Astrocyte (in vitro differentiated cells and primary cell): ENCODE measurements at regions not wholly inside any gene's neighbourhood (a gene's known extent, or its start where the extent isn't known, plus 50 kb on each side); places are given as distances from the start of the nearest gene placed in this dataset.

Experiments
- DNase-seq: peaks from one replicate; pipeline ENCODE4 v3.0.0-alpha.2; 2010; ENCODE audit warnings: low read depth
- FAIRE-seq: peaks from 2 replicates; lab custom pipeline; 2011; peaks lifted over from hg19 to GRCh38; lab: Jason Lieb, UNC
- H2AFZ ChIP-seq: 2 replicates; pipeline ENCODE4 v1.6.0; 2012; ENCODE audit warnings: low read depth, low read length, inconsistent platforms
- H3K27ac ChIP-seq: 2 replicates; pipeline ENCODE4 v1.5.1; 2011; ENCODE audit warnings: low read depth, low read length, inconsistent platforms
- H3K27me3 ChIP-seq: 2 replicates; pipeline ENCODE4 v1.6.0; 2011; ENCODE audit warnings: low read length, inconsistent platforms; ENCODE audit not compliant: insufficient read depth
- H3K36me3 ChIP-seq: 2 replicates; pipeline ENCODE4 v1.5.1; 2011; ENCODE audit warnings: low read length, inconsistent platforms; ENCODE audit not compliant: insufficient read depth
- H3K4me1 ChIP-seq: 2 replicates; pipeline ENCODE4 v1.5.1; 2011; ENCODE audit warnings: low read length, inconsistent platforms; ENCODE audit not compliant: insufficient read depth
- H3K4me2 ChIP-seq: 2 replicates; pipeline ENCODE4 v1.6.0; 2012; ENCODE audit warnings: low read length, inconsistent platforms
- H3K4me3 ChIP-seq: 2 replicates; pipeline ENCODE4 v1.5.1; 2011; ENCODE audit warnings: low read depth, mild to moderate bottlenecking, low read length, inconsistent platforms; ENCODE audit not compliant: insufficient read depth
- H3K79me2 ChIP-seq: 2 replicates; pipeline ENCODE4 v1.6.0; 2012; ENCODE audit warnings: mild to moderate bottlenecking, low read length, inconsistent platforms; ENCODE audit not compliant: insufficient read depth
- H3K9ac ChIP-seq: 2 replicates; pipeline ENCODE4 v1.6.0; 2012; ENCODE audit warnings: mild to moderate bottlenecking, low read length, inconsistent platforms
- H3K9me3 ChIP-seq: 2 replicates; pipeline ENCODE4 v1.5.1; 2012; ENCODE audit warnings: low read depth, mild to moderate bottlenecking, low read length, inconsistent platforms; ENCODE audit not compliant: insufficient read depth
- H4K20me1 ChIP-seq: 2 replicates; pipeline ENCODE4 v1.6.0; 2012; ENCODE audit warnings: low read length, inconsistent platforms; ENCODE audit not compliant: insufficient read depth
- H3K27ac Mint-ChIP-seq: one replicate; pipeline ENCODE4 v1.8.0; 2021; ENCODE audit warnings: mild to moderate bottlenecking, mixed read lengths; ENCODE audit not compliant: unreplicated experiment
- H3K27me3 Mint-ChIP-seq: one replicate; pipeline ENCODE4 v1.8.0; 2021; ENCODE audit warnings: low read depth, mixed read lengths; ENCODE audit not compliant: unreplicated experiment
- H3K36me3 Mint-ChIP-seq: one replicate; pipeline ENCODE4 v1.8.0; 2021; ENCODE audit warnings: low read depth, mixed read lengths; ENCODE audit not compliant: unreplicated experiment
- H3K4me1 Mint-ChIP-seq: one replicate; pipeline ENCODE4 v1.8.0; 2021; ENCODE audit warnings: low read depth, mixed read lengths; ENCODE audit not compliant: unreplicated experiment
- H3K4me3 Mint-ChIP-seq: one replicate; pipeline ENCODE4 v1.8.0; 2021; ENCODE audit warnings: mild to moderate bottlenecking, moderate library complexity, mixed read lengths; ENCODE audit not compliant: unreplicated experiment
- H3K9me3 Mint-ChIP-seq: one replicate; pipeline ENCODE4 v1.8.0; 2021; ENCODE audit warnings: mild to moderate bottlenecking, mixed read lengths; ENCODE audit not compliant: unreplicated experiment
- CTCF ChIP-seq: IDR thresholded peaks from 2 replicates; pipeline ENCODE4 v1.5.1; 2011; ENCODE audit warnings: low read depth, mild to moderate bottlenecking, inconsistent platforms, low read length, moderate library complexity; ENCODE audit not compliant: insufficient read depth
- EZH2 ChIP-seq: IDR thresholded peaks from 2 replicates; pipeline ENCODE4 v1.6.1; 2012; ENCODE audit warnings: mild to moderate bottlenecking, low read length, inconsistent platforms; ENCODE audit not compliant: insufficient read depth

- Mint-ChIP-seq H3K4me3 (no peak overlapping the region), H3K4me1 (peaks cover 57% of the 10 kb centered on the region), H3K27me3 (no peaks in the 10 kb centered on the region), H3K27ac (peak overlapping the region; percentile 99), H3K36me3 (no peaks in the 10 kb centered on the region), H3K9me3 (peaks cover 9% of the 10 kb centered on the region)
- no peaks in the 10 kb centered on the region for H3K79me2 ChIP-seq
- H3K9me3 ChIP-seq = no peaks in the 10 kb centered on the region
- H3K9ac ChIP-seq = no peak overlapping the region
- FAIRE-seq (no peak), DNase-seq (no peak)
- H3K4me2 ChIP-seq = no peak overlapping the region
- H3K27me3 ChIP-seq = no peaks in the 10 kb centered on the region
- H3K4me1 ChIP-seq = peaks cover 22% of the 10 kb centered on the region
- H3K36me3 ChIP-seq = no peaks in the 10 kb centered on the region
- no peak overlapping the region for H3K27ac ChIP-seq
- no peaks in the 10 kb centered on the region for H4K20me1 ChIP-seq
- no peak overlapping the region for H3K4me3 ChIP-seq
- no peak for TF ChIP-seq EZH2
- TF ChIP-seq CTCF = no peak
- H2AFZ ChIP-seq = no peak overlapping the region
Measured at GRCh38 chr11:86722748-86723147, 50.3 kb upstream of the ME3 start.
